Caco-2 (cell line): ENCODE measurements at regions not wholly inside any gene's neighbourhood (a gene's known extent, or its start where the extent isn't known, plus 50 kb on each side); places are given as distances from the start of the nearest gene placed in this dataset.

ENCODE experiments used
- BruUV-seq: library from RNA; stranded (reverse); fragments of 400-500 nt; replicated peaks from 2 replicates; lab custom pipeline; 2021; lab: Mats Ljungman, UMichigan
- CTCF ChIA-PET: fragments of 300-600 bp; sonication (Branson Sonifier 250); formaldehyde crosslinking; loops from one replicate; lab custom pipeline; 2022; ENCODE audit warnings: antibody characterized with exemption; lab: Charles Lee
- POLR2A ChIA-PET: fragments of 300-600 bp; sonication (Branson Sonifier 250); formaldehyde crosslinking; loops from one replicate; lab custom pipeline; 2022; ENCODE audit warnings: antibody characterized with exemption; lab: Charles Lee
- DNase-seq, 2 experiments: peaks; one replicate each; pipeline versions ENCODE4 v3.0.0 to v3.0.0-alpha.2; 2020 to 2022
- H3K27me3 ChIP-seq: replicated peaks from 2 replicates; pipeline ENCODE4 v1.6.0; 2011; ENCODE audit warnings: low read length; ENCODE audit not compliant: control insufficient read depth, insufficient read depth
- H3K36me3 ChIP-seq: 2 replicates; pipeline ENCODE4 v1.5.1; 2011; ENCODE audit warnings: low read length; ENCODE audit not compliant: control insufficient read depth, insufficient read depth
- H3K4me1 ChIP-seq: fragments of 250-450 bp; sonication (Bioruptor Pico); 2 replicates; pipeline ENCODE4 v1.5.1; 2020; ENCODE audit warnings: mild to moderate bottlenecking
- H3K4me3 ChIP-seq: 2 replicates; pipeline ENCODE4 v1.5.1; 2011; ENCODE audit warnings: low read depth, mild to moderate bottlenecking, control low read depth, low read length
- H3K9me3 ChIP-seq: fragments of 250-450 bp; sonication (Bioruptor Pico); 2 replicates; pipeline ENCODE4 v1.5.1; 2020; ENCODE audit warnings: mild to moderate bottlenecking, moderate library complexity
- H3K27ac Mint-ChIP-seq: one replicate; pipeline ENCODE4 v1.8.0; 2022; ENCODE audit warnings: mixed read lengths; ENCODE audit not compliant: unreplicated experiment
- H3K27me3 Mint-ChIP-seq: one replicate; pipeline ENCODE4 v1.8.0; 2022; ENCODE audit warnings: mixed read lengths; ENCODE audit not compliant: insufficient read depth, unreplicated experiment
- H3K36me3 Mint-ChIP-seq: one replicate; pipeline ENCODE4 v1.8.0; 2022; ENCODE audit warnings: mild to moderate bottlenecking, mixed read lengths; ENCODE audit not compliant: insufficient read depth, unreplicated experiment
- H3K4me1 Mint-ChIP-seq: one replicate; pipeline ENCODE4 v1.8.0; 2022; ENCODE audit warnings: low read depth, mixed read lengths; ENCODE audit not compliant: unreplicated experiment
- H3K4me3 Mint-ChIP-seq: one replicate; pipeline ENCODE4 v1.8.0; 2022; ENCODE audit warnings: mild to moderate bottlenecking, moderate library complexity, mixed read lengths; ENCODE audit not compliant: unreplicated experiment
- H3K9me3 Mint-ChIP-seq: one replicate; pipeline ENCODE4 v1.8.0; 2022; ENCODE audit warnings: mixed read lengths; ENCODE audit not compliant: unreplicated experiment
- intact Hi-C: fragments of 100-400 bp; cut with micrococcal nuclease; formaldehyde crosslinking; loops from one replicate; pipeline ENCODE4 v1.10.0; 2022; ENCODE audit not compliant: unreplicated experiment
- TF ChIP-seq, protein P1 (sequence below), 2 experiments: fragments of 200-600 bp in 1 of 2; IDR thresholded peaks; 1 replicate in 1 of 2; 2 replicates in 1 of 2; pipeline versions ENCODE4 v1.5.1 to v1.8.0; 2011 to 2022; ENCODE audit warnings: antibody characterized with exemption in 1 of 2, control low read depth in 1 of 2, inconsistent platforms in 1 of 2, low read depth in 1 of 2, low read length in 1 of 2, mild to moderate bottlenecking in 1 of 2, moderate library complexity in 1 of 2; ENCODE audit not compliant: insufficient read depth in 1 of 2, severe bottlenecking in 1 of 2, unreplicated experiment in 1 of 2

DNA sequence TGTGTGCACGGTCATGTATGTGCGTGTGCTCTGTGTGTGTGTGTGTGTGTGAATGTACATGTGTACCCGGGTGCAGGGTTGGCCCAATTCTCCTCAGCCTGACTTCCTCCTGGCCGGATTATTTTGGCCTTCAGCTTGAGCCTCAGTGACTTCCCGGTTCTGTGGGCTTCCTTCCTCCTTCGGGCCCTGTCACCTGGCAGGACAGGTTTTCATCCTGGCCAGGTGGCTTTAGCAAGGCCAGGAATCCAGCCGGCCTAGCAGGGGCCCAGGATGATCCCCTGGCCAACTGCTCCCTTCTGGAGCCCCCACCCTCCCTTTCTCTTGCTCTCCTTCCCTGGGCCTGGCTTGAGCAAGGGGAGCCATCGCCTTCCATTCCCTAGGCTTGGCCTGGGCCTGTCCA is 140.5 kb downstream of the INHBB start:
- intact Hi-C loops = no loop called here
- H3K9me3 ChIP-seq = no peaks in the 10 kb centered on the region
- BruUV-seq = no TSS peak
- DNase-seq = peak in 1 of 2 experiments; percentile 29
- TF ChIP-seq, protein P1, sequence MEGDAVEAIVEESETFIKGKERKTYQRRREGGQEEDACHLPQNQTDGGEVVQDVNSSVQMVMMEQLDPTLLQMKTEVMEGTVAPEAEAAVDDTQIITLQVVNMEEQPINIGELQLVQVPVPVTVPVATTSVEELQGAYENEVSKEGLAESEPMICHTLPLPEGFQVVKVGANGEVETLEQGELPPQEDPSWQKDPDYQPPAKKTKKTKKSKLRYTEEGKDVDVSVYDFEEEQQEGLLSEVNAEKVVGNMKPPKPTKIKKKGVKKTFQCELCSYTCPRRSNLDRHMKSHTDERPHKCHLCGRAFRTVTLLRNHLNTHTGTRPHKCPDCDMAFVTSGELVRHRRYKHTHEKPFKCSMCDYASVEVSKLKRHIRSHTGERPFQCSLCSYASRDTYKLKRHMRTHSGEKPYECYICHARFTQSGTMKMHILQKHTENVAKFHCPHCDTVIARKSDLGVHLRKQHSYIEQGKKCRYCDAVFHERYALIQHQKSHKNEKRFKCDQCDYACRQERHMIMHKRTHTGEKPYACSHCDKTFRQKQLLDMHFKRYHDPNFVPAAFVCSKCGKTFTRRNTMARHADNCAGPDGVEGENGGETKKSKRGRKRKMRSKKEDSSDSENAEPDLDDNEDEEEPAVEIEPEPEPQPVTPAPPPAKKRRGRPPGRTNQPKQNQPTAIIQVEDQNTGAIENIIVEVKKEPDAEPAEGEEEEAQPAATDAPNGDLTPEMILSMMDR (IDR thresholded peaks at IDR 0.05; ENCODE audit: insufficient read depth in 1 of 2, low read depth in 1 of 2, low read length in 1 of 2, severe bottlenecking in 1 of 2, unreplicated experiment in 1 of 2) = no peak
- Mint-ChIP-seq H3K9me3 (no peaks in the 10 kb centered on the region), H3K4me3 (no peak overlapping the region), H3K27ac (no peak overlapping the region), H3K27me3 (no peaks in the 10 kb centered on the region), H3K36me3 (no peaks in the 10 kb centered on the region), H3K4me1 (no peaks in the 10 kb centered on the region)
- CTCF ChIA-PET = no interaction called here
- H3K4me3 ChIP-seq = no peak overlapping the region
- H3K36me3 ChIP-seq = no peaks in the 10 kb centered on the region
- peaks cover 6% of the 10 kb centered on the region; the same call in 1 of the 2 replicates for H3K4me1 ChIP-seq
- H3K27me3 ChIP-seq = no peaks in the 10 kb centered on the region
- POLR2A ChIA-PET = no interaction called here

DNA sequence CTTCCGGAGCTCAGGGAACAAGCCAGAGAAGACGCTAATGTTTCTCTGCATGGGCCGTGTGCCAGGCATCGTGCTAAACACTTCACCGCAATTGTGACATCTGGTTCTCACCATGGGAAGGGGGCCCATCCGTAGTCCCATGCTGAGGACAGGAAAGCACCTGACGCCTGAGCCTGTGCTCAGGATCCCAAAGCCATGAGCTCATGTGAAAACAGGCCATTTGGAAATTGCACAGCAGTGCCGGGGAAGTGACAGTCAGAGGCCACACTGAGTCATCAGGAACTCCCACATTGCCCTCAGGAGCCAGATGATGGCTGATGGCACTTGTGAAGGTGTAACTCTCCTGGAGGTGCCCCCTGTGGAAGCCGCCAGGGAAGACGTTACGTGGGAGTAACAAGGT is 141.0 kb downstream of the INHBB start:
- Mint-ChIP-seq H3K4me1 (no peaks in the 10 kb centered on the region), H3K36me3 (no peaks in the 10 kb centered on the region), H3K4me3 (no peak overlapping the region), H3K27me3 (peaks cover 3% of the 10 kb centered on the region), H3K27ac (no peak overlapping the region), H3K9me3 (no peaks in the 10 kb centered on the region)
- POLR2A ChIA-PET = no interaction called here
- Histone ChIP-seq H3K4me1 (peaks cover 6% of the 10 kb centered on the region; the same call in 1 of the 2 replicates), H3K36me3 (no peaks in the 10 kb centered on the region), H3K4me3 (no peak overlapping the region), H3K9me3 (no peaks in the 10 kb centered on the region), H3K27me3 (no peaks in the 10 kb centered on the region)
- CTCF ChIA-PET = no interaction called here
- no TSS peak for BruUV-seq
- no peak for DNase-seq
- TF ChIP-seq, protein P1 (IDR thresholded peaks at IDR 0.05; ENCODE audit: insufficient read depth in 1 of 2, low read depth in 1 of 2, low read length in 1 of 2, severe bottlenecking in 1 of 2, unreplicated experiment in 1 of 2) = no peak
- intact Hi-C loops = no loop called here

DNA sequence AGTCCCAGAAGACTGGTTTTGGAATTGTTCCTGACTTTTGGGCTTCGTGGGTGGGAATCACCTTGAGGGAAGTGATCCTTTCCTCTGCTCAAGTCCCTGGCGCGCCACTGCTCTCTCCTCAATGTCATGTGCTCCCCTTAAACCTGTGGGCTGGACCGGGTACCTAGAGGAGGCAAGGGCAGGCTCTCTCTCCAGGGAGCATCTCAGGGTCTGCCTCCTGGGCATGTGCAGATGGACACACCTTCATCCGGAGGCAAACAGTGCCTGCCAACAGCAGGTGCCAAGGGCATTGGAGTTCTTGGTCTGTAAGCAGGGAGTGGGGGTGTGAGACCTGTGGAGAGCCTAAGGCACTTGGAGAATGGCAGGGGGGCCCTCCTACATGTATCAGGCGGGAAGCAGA is 142.6 kb downstream of the INHBB start:
- Mint-ChIP-seq H3K9me3 (no peaks in the 10 kb centered on the region), H3K4me1 (no peaks in the 10 kb centered on the region), H3K27me3 (peaks cover 3% of the 10 kb centered on the region), H3K36me3 (no peaks in the 10 kb centered on the region), H3K27ac (no peak overlapping the region), H3K4me3 (no peak overlapping the region)
- H3K36me3 ChIP-seq = no peaks in the 10 kb centered on the region
- no TSS peak for BruUV-seq
- no peak for DNase-seq
- intact Hi-C loops = no loop called here
- no peaks in the 10 kb centered on the region for H3K9me3 ChIP-seq
- no peak overlapping the region for H3K4me3 ChIP-seq
- CTCF ChIA-PET = no interaction called here
- POLR2A ChIA-PET = no interaction called here
- no peaks in the 10 kb centered on the region for H3K27me3 ChIP-seq
- H3K4me1 ChIP-seq = peaks cover 6% of the 10 kb centered on the region; the same call in 1 of the 2 replicates
- TF ChIP-seq, protein P1 (IDR thresholded peaks at IDR 0.05; ENCODE audit: insufficient read depth in 1 of 2, low read depth in 1 of 2, low read length in 1 of 2, severe bottlenecking in 1 of 2, unreplicated experiment in 1 of 2) = no peak
